Dedifferentiated amniotic fluid mesenchymal stem cell (primary cell): ENCODE measurements at regions not wholly inside any gene's neighbourhood (a gene's known extent, or its start where the extent isn't known, plus 50 kb on each side); places are given as distances from the start of the nearest gene placed in this dataset.

ENCODE experiments used
- DNase-seq: peaks from one replicate; pipeline ENCODE4 v3.0.0-alpha.2; 2016; ENCODE audit errors: extremely low spot score

DNA sequence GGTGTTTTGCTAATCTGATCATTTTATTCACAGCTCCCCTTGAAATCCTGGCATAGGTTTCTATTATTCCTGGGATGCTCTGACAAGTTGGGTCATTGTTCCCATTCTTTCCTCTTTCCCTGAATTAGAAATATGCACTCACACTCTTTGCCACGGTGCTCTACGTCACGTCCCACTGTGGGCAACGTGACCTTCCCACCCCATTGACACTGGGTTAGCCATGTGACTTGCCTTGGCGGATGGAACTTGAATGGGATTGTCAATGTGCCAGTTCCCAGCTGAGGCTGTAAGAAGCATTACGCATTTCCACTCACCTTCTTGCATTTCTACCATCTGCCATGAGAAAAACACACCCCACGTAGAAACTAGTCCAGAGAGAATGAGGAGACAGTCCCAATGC lies 492.4 kb downstream of the SHISA9 start:
- no peak for DNase-seq

DNA sequence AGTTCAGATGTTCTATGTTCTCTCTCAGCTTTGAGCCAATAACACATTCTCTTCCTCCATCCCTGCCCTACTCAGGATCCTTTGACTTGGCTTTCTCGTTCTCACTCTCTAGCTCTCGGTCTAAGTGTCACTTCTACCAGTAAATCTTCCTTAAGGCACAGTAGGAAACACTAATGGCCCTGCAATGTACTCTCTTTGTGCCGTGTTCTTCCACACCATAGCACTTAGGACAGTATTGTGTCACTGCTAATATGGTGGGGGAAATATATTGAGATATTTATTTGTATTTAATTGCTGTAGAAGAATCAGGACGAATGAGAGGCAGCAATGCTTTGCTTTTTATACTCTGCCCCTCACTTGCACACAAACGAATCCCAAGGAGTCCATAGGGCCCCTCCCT lies 493.1 kb downstream of the SHISA9 start:
- no peak for DNase-seq

DNA sequence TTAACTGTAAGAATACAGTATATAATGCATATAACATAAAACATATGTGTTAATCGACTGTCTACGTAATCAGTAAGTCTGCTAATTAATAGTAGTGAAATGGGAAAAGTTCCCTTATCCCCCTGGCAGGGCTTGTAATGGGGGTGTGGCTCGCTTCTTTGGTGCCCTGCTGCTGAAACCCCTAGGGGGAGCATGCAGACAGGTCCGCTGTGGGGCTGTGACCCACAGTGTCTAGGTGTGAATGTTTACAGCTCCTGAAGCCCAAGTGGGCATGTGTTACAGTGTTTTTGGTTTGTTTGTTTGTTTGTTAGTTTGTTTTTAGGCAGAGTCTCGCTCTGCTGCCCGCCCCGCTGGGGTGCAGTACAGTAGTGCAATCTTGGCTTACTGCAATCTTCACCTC lies 495.7 kb downstream of the SHISA9 start:
- DNase-seq, result no peak

DNA sequence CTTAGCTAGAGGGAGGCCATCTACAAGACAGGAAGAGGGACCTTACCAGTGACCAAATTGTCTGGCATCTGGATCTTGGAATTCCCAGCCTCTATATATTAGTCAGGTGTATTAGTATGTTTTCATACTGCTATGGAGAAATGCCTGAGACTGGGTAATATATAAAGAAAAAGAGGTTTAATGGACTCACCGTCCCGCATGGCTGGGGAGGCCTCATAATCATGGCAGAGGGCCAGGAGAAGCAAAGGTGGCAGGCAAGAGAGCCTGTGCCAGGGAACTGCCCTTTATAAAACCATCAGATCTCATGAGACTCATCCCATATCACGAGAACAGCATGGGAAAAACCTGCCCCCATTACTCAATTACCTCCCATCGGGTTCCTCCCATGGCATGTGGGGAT lies 500.2 kb downstream of the SHISA9 start:
- no peak for DNase-seq

DNA sequence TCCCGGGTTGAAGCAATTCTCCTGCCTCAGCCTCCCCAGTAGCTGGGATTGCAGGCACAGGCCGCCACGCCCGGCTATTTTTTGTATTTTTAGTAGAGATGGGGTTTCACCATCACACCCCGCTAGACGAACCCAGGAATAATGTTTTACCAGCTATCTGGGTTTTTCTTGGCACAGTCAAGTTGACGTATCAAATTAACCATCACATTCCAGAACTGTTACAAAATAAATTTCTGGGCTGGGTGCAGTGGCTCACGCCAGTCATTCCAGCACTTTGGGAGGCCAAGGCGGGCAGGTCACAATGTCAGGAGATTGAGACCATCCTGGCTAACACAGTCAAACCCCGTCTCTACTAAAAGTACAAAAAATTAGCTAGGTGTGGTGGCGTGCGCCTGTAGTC lies 501.2 kb downstream of the SHISA9 start:
- DNase-seq, result no peak

DNA sequence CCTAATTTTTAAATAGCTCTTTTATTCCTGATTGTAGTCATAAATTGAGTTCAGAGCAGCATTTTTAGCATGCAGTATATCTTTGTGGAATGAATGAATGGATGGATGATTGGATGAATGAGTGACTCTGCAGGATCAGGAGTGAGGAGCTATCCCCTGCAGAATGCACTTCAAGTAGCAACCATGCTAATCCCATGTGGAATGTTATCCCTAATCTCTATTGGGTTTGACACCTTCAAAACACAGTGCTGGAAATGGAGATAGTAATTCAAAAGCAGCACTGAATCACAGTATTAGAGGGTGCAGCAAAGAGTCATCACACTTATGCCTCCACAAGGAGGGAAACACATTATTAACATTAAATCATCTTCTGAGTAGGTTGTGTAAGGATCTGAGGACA lies 501.9 kb downstream of the SHISA9 start:
- no peak for DNase-seq

DNA sequence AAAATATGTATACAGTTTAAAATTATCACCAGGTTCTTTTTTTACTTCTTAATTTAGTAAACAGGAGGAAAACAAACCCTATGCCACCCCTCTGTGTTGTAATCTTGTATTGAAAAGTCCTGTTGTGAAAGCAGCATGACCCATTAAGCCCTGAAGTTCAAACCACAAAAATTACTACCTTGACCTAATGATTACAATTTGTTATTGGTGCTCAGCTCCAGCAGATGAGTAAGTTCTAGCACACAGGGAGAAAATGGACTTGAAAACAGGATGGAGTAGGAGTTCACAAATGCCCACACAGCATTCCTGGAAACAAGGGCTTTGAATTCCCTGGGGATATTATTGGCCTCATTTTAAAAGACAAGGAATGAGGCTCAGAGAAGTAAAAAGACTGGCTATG lies 505.8 kb upstream of the ERCC4 start:
- no peak for DNase-seq

DNA sequence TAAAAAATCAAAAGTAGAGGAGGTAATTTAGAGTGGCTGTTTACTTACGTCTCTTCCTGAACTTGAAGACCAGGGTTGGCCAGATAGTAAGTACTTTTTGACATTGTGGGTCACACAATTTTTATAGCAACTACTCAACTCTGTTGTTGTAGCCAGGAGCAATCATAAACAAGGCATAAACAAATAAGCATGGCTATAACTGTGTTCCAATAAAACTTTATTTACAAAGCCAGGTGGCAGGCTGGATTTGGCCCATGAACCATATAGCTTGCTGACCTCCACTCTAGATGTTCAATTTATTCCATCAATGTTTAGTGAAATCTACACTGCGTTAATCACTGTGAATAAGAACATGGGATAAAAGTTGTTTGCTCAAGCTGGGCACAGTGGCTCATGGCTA lies 500.4 kb upstream of the ERCC4 start:
- DNase-seq, result no peak

DNA sequence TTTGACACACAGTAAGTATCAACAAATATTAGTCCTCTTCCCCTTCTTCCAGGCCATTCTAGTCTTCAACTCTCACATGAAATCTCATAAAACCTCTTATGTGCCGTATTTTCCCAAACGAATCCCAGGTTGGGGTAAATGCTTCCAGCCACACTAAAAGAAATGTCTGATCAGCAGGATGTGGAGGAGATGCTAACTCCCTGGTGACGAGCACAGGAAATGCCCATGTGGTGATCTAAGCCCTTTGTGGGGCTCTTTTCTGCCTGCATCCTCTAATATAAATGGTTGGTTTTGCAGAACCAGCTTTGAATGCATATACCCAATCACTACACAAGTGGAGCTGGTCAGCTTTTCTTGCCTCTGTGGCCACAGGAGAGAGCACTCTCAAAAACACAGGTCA lies 498.2 kb upstream of the ERCC4 start:
- no peak for DNase-seq

DNA sequence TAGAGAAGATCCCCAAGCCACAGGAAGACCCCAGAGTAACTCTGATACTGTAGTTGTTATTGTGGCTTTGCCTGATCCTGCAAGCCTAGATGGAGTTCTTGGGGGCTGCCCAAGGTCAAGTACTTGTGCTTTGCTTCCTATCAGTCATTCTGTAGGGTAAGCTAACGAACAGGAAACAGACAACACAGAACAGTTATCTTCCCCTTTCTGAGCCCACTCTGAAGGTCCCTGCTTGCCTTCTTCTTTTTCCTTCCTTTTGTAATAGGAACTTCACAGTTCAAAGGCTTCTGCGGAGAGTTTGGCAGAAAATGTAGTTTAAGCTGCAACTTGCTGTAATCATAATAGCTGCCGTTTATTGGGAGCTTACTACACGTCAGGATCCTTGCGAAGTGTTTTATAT lies 494.1 kb upstream of the ERCC4 start:
- DNase-seq, result no peak

DNA sequence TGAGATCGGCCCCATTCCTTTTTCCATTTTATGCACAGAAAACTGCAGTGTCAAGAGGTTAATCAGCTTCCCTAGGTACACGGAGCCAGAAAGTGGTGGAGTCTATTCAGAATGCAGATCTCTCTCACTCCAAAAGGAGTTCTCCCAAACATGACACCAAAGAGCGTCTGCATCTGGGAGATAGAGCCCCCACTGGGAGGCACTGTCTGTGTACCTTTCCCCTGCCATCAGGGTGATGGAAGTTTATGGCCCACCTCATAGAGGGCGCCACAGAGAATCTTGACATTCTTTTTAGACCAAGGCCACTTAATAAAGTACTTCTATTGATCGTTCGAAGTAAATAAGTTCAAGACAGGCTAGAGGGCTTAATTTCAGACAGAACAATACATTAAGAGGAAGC lies 493.7 kb upstream of the ERCC4 start:
- no peak for DNase-seq

DNA sequence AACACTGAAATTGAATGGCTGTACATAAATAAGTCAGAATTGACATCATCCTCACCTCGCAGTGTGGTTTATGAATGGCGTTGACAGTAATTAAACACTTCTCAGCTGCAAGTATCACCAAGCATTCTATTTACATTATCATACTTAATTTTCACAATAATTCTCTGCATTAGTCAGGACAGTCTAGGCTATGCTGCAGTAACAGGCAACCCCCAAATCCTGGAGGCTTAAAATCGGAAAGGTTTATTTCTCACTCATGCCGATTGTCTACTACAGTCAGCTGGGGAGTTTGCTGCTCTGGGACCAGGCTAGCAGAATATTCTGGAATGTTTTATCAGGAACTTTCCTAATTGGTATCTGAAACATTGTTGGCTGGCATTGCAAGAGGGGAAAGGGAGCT lies 493.2 kb upstream of the ERCC4 start:
- DNase-seq, result no peak

DNA sequence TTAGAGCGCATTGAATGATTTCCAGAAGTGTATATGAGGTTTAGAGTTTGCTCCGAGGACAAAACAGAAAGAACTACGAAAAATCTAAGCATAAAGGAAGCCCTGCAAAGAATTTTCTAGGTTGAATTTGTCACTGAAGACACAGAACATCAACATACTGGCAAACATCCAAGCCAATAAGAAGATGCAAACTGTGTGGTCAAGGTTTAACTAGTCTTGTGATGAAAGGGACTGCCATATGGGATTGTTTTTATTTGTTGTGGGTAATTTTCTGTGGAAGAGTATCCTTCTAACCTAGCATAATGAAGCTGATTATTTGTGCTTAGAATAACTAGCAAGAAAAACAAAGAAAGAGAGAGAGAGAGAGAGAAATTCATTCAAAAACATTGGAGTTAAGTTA lies 492.0 kb upstream of the ERCC4 start:
- DNase-seq, result no peak

DNA sequence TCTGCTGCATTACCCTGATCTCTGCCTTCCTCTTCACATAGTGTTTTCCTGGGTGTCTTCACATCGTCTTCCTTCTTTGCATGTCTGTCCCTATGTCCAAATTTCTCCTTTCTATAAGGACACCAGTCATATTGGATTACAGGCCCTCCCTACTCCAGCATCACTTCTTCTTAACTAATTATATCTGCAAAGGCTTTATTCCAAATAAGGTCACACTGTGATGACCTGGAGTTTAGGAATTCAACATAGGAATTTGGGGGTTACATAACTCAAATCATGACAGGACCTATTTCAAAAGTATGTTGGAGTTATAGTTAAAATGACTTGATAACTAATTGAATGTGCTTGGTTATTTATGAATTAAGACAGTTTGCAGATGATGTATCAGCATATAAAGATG lies 490.5 kb upstream of the ERCC4 start:
- no peak for DNase-seq

DNA sequence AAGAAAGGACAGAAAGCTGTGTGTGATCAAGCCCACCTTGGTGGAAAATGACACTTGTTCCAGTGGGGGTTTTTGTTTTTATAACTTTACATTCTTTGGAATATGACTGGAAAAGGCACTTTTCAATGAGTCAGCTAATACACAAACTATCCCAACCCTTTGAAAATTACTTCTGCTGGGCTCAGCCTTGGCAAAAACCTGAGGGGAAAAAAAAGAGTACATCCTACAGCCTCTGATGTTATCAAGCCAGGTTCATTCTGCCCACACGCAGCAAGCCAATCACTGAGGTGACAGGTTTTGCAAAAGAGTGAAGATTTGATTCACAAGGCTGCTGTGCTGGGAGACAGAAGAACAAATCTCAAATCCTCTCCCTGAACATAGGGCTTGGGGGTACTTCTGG lies 484.5 kb upstream of the ERCC4 start:
- no peak for DNase-seq

DNA sequence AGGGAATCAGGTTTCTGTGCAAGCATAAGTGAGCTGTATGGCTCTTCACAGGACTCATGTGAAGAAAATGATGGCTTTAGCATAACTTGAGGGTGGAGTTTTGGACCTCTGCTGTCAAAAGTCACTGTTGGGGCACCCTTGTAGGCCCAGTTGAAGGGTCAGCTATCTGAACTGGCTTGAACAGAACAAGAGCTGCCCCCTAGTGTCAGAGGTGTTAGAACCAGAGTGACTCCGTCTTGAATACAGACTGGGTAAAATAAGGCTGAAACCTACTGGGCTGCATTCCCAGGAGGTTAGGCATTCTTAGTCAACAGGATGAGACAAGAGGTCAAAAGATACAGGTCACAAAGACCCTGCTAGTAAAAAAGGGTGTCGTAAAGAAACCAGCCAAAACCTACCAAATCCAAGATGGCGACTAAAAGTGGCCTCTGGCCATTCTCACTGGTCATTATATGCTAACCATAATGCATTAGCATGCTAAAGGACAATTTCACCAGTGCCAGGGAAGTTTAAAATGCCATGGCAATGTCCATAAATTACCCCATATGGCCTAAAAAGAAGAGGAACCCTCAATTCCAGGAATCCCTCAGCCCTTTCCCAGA lies 484.0 kb upstream of the ERCC4 start:
- DNase-seq, result no peak

DNA sequence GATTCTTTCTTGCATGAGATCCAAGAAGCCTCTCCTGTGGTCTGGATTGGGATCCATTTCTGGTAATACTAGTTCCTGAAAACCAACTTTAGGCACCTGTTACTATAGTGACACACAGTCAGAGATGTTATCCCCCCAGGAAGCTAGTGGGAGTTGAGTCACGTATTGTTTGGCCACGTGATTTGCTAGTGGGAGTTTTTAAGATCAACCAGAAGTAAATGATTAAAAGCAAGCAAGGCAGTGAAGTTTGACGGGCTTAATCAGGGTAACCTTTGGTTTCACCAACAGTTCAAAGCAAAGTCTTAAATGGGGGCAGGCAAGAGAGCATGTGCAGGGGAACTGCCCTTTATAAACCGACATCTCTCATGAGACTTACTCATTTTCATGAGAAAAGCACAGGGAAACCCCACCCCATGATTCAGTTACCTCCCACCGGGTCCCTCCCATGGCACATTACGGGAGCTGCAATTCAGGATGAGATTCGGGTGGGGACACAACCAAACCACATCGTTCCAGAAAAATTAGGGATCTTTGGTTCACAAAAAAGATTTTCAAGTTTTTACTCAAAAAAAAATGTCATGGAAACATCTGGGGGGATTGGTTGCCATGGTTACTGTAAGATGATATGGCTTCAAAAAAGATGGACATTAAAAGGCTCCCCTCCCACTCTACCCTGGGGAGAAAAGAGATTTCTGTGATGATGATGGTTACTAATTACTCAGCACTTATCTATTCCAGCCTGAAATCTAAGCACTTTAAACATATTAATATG lies 483.1 kb upstream of the ERCC4 start:
- no peak for DNase-seq

DNA sequence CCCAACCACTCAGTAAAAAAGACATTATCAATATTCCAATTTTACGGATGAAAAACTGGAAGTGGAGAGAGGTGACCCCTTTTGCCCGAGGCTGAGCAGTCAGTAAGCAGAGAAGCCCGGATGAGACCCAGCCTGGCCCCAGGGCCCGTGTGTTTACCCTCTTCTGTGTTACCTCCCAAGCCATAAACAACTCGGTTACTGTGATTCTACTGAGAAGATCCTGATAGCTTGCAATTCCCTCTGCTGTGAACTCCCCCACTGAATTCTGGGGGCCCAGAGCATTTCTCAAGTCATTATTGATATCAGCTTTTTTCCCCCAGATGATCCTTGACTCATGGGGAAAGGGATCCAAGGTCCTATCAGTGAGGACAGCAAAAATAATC lies 482.6 kb upstream of the ERCC4 start:
- no peak for DNase-seq

DNA sequence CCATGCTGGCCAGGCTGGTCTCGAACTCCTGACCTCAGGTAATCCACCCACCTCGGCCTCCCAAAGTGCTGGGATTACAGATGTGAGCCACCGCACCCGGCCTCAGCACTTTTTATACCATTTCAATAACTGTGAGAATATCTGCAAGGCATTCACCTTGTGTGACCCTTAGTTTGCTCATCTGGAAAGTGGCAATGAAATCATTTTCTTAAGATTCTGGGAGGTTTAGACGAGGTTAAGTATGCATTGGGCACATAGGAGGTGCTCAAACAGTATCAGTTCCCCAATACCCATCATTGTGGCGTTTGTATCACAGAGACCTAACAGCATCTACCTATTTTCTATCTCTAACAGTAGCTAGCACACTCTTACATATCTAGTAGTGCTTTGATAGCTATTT lies 481.9 kb upstream of the ERCC4 start:
- no peak for DNase-seq

DNA sequence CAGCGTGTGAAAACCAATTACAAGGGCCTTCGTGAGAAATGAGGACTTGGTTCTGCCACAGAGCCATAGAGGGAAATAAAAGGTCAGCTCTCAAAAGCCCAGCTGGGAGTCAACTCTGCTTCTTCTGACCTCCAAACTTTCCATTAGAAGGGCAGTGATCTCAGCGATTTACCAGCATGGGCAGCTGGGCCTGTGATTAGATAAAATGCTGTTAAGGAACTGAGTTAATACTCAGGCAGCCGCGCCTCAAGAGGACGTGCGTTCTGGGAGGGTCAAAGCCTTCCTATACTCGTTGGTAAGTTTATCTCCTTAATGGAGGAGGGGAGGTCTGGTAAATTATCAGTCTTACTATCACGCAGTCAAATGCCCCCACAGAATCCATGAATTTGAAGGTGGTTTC lies 480.2 kb upstream of the ERCC4 start:
- no peak for DNase-seq

DNA sequence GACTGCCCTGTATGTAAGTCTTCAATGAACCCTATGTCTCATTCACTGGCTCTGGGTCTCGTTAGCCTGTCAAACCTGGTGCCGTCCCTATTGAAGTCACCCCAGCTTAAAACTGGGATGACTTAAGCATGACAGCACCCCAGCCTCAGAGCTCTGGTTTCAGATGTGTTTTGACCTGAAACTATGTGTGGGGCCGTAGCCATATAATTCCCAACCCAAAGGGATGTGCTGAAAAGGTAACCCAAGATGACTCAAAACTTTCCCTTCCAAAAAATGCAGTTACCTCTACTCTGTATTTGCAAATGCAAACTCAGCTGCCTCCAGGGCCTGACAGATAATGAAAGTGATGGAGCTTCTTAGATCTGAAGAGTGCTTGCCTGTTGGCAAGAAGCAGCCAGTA lies 478.3 kb upstream of the ERCC4 start:
- no peak for DNase-seq

DNA sequence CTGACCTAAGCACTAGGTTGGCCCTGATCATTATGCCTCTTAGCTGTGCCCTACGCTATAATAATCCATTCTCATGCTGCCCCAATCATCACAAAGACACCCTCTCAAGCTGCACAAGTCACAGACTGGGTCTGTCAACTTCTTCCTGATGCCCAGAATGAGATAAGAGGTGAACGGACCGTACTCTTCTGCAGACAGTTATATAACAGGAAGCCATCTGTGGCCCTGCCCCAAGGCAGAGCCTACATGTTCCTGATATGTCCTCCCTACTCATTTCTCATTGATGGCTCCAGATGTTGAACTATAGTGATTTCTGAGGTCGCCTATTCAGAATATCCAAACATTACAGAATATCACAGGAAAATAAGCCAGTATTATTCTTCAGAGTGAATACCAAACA lies 471.6 kb upstream of the ERCC4 start:
- no peak for DNase-seq

DNA sequence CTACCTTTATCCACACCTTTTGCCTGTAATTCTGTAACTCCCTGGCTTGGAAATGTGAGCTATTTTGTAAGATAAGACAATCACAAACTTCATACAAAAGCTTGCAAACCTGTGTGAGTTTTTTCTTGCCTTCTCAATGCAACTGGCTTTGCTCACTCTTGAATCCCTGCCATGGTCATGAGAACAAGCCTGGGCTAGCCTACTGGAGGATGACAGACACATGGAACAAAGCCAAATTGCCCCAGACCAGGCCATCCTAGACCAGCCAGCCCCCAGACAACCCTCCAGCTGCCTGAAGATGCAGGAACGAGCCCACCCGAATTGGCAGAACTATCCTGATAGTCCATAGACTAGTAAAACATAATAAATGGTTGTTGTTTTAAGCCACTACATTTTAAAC lies 466.6 kb upstream of the ERCC4 start:
- no peak for DNase-seq

DNA sequence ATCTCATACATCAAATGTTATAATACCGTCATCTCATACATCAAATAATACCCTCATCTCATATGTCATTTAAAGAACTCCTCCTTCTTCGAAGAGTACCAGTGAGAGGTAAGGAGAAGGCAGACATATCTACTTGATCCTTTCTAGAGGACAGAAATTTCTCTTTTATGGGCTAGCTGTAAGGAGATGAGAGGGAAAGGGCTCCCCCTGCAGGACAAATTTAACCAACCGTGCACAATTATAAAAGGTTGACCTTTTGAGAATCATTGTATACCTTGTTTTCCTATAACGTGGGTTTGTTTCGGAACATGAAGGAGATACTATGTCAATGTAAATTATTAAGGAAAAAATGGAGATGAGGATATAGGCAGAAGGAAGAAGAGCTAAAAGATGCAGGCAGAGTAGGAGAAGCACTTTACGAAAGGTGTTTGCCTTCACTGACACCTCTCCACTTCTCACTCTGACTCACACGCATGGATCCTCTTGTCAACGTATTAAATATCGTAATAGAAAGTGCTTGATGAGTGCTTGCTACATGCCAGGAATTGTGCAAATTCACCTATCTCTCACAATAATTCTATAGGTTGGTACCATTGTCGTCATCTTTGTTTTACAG lies 465.9 kb upstream of the ERCC4 start:
- DNase-seq, result no peak
